ENCODE measurements at regions not wholly inside any gene's neighbourhood (a gene's known extent, or its start where the extent isn't known, plus 50 kb on each side); places are given as distances from the start of the nearest gene placed in this dataset.

DNA sequence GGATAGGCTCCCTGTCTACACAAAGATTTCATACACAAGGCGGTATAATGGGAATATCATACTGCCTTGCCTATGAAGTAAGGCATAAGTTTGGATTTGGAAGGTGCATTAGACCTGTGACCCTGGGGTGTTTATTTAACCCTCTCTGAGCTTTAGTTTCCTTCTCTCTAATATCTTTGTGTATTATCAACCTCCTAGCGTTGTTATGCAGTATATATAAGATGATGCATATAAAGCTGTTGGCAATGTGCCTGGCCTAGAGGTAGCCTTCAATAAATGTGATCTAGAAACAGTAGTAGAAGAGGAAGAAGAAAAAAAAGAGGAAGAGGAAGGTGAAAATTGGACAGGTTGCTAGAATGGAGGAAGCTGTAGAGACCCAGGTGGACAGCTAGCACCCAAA lies 311.6 kb upstream of the CLINT1 start:
- no peak overlapping the region for H3K4me2 ChIP-seq (ENCODE audit: insufficient read depth, low read length)
- no peaks in the 10 kb centered on the region for H3K9me3 ChIP-seq (ENCODE audit: insufficient read depth, low read length, severe bottlenecking)
- TF ChIP-seq, protein P1, sequence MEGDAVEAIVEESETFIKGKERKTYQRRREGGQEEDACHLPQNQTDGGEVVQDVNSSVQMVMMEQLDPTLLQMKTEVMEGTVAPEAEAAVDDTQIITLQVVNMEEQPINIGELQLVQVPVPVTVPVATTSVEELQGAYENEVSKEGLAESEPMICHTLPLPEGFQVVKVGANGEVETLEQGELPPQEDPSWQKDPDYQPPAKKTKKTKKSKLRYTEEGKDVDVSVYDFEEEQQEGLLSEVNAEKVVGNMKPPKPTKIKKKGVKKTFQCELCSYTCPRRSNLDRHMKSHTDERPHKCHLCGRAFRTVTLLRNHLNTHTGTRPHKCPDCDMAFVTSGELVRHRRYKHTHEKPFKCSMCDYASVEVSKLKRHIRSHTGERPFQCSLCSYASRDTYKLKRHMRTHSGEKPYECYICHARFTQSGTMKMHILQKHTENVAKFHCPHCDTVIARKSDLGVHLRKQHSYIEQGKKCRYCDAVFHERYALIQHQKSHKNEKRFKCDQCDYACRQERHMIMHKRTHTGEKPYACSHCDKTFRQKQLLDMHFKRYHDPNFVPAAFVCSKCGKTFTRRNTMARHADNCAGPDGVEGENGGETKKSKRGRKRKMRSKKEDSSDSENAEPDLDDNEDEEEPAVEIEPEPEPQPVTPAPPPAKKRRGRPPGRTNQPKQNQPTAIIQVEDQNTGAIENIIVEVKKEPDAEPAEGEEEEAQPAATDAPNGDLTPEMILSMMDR (IDR thresholded peaks at IDR 0.05; ENCODE audit: borderline replicate concordance, extremely low read depth, low read length, poor library complexity, severe bottlenecking): no peak
- TF ChIP-seq EZH2 (IDR thresholded peaks at IDR 0.05; ENCODE audit: borderline replicate concordance, low read depth, low read length, severe bottlenecking): no peak
- no peaks in the 10 kb centered on the region for H4K20me1 ChIP-seq (ENCODE audit: insufficient read depth, low read length)
- no peak overlapping the region for H3K4me3 ChIP-seq (ENCODE audit: low read depth in 1 of 2, low read length in 2 of 2)
- no peaks in the 10 kb centered on the region for H3K27me3 ChIP-seq (ENCODE audit: insufficient read depth, low read length, poor library complexity)
- no peaks in the 10 kb centered on the region for H3K79me2 ChIP-seq (ENCODE audit: insufficient read depth, low read length)
- no peak for DNase-seq
- H3K9ac ChIP-seq (ENCODE audit: low read depth, low read length): no peak overlapping the region
- no peak for ATAC-seq (ENCODE audit: insufficient read depth, low read depth)
- H3K27ac ChIP-seq (ENCODE audit: low read length): no peak overlapping the region
- H2AFZ ChIP-seq (ENCODE audit: low read depth, low read length): no peak overlapping the region
- peaks cover 17% of the 10 kb centered on the region for H3K4me1 ChIP-seq (ENCODE audit: insufficient read depth, low read length)
- H3K36me3 ChIP-seq (ENCODE audit: insufficient read depth, low read length): no peaks in the 10 kb centered on the region

DNA sequence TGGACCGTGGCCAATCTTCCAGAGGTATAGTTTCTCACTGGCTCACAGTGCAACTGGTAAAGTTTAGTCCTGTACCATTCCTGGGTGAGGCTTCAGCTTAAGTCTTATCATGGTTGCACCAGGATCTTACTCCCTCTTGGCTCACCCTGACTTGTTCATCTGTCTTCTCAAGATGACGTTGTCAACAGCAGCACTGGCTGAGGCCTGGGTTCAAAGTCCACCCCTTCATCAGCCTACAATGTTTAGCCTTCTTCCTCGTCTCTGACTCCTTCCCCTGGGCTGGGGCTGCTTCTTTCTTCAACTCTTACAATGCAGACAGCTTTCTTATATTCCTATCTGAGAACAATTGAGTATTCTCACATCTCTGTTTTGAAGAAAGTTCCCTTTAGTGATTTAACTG lies 311.1 kb upstream of the CLINT1 start:
- Histone ChIP-seq H3K9me3 (ENCODE audit: insufficient read depth, low read length, severe bottlenecking) (no peaks in the 10 kb centered on the region), H3K27me3 (ENCODE audit: insufficient read depth, low read length, poor library complexity) (no peaks in the 10 kb centered on the region), H4K20me1 (ENCODE audit: insufficient read depth, low read length) (no peaks in the 10 kb centered on the region), H3K4me1 (ENCODE audit: insufficient read depth, low read length) (peaks cover 13% of the 10 kb centered on the region), H3K79me2 (ENCODE audit: insufficient read depth, low read length) (no peaks in the 10 kb centered on the region), H3K4me3 (ENCODE audit: low read depth in 1 of 2, low read length in 2 of 2) (no peak overlapping the region), H3K27ac (ENCODE audit: low read length) (no peak overlapping the region), H3K36me3 (ENCODE audit: insufficient read depth, low read length) (no peaks in the 10 kb centered on the region), H3K9ac (ENCODE audit: low read depth, low read length) (no peak overlapping the region), H3K4me2 (ENCODE audit: insufficient read depth, low read length) (no peak overlapping the region), H2AFZ (ENCODE audit: low read depth, low read length) (no peak overlapping the region)
- ATAC-seq (ENCODE audit: insufficient read depth, low read depth) (no peak), DNase-seq (no peak)
- no peak for TF ChIP-seq EZH2 (IDR thresholded peaks at IDR 0.05; ENCODE audit: borderline replicate concordance, low read depth, low read length, severe bottlenecking)
- TF ChIP-seq, protein P1 (IDR thresholded peaks at IDR 0.05; ENCODE audit: borderline replicate concordance, extremely low read depth, low read length, poor library complexity, severe bottlenecking): no peak

DNA sequence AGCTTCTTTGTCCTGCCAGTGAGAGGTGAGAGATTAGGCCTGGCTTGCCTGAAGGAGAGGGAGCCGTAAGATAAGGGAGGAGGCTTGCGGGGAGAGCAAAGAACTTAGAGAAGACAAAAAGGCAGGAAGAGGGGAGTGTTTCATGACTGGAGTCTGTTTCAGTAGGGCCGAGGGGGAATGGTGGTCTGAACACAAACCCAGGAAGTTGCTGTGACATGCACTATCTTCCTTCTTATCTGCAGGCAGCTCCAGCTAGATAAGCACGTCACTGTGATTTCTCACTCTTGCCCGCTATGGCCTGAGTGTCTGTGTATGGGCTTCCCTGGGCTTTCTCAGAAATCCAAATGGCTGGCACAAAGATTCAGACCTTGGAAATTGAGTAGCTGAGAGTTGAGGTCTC lies 307.5 kb upstream of the CLINT1 start:
- Histone ChIP-seq H3K4me2 (ENCODE audit: insufficient read depth, low read length) (no peak overlapping the region), H4K20me1 (ENCODE audit: insufficient read depth, low read length) (no peaks in the 10 kb centered on the region), H3K27ac (ENCODE audit: low read length) (no peak overlapping the region; the same call in 1 of the 2 replicates), H2AFZ (ENCODE audit: low read depth, low read length) (peak overlapping the region; percentile 48), H3K36me3 (ENCODE audit: insufficient read depth, low read length) (no peaks in the 10 kb centered on the region), H3K4me3 (ENCODE audit: low read depth in 1 of 2, low read length in 2 of 2) (no peak overlapping the region), H3K9ac (ENCODE audit: low read depth, low read length) (no peak overlapping the region), H3K4me1 (ENCODE audit: insufficient read depth, low read length) (peaks cover 8% of the 10 kb centered on the region), H3K9me3 (ENCODE audit: insufficient read depth, low read length, severe bottlenecking) (no peaks in the 10 kb centered on the region), H3K79me2 (ENCODE audit: insufficient read depth, low read length) (no peaks in the 10 kb centered on the region), H3K27me3 (ENCODE audit: insufficient read depth, low read length, poor library complexity) (no peaks in the 10 kb centered on the region)
- ATAC-seq (ENCODE audit: insufficient read depth, low read depth): no peak; the same call in 2 of the 3 replicates
- no peak for DNase-seq
- TF ChIP-seq, protein P1 (IDR thresholded peaks at IDR 0.05; ENCODE audit: borderline replicate concordance, extremely low read depth, low read length, poor library complexity, severe bottlenecking): no peak

DNA sequence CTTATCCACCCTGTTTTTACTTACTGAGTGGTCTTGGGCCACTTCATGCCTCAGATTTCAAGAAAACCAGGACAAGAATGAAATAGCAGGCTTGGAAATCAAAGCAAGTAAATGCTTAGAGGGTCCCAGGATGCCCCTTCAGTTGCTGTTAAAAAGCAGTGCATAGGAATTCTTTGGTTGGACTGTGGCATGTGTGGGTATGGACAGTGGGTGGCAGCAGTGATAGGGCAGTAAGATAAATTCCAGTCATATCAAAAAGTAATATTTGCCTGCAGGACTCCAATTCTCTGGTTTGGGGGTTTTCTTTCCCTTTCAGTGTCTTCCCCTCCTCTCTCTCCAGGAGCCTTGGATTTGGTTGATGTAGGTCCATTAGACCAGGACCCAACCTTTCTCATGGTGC lies 306.7 kb upstream of the CLINT1 start:
- no peak for ATAC-seq (ENCODE audit: insufficient read depth, low read depth)
- Histone ChIP-seq H3K4me2 (ENCODE audit: insufficient read depth, low read length) (no peak overlapping the region), H3K27me3 (ENCODE audit: insufficient read depth, low read length, poor library complexity) (no peaks in the 10 kb centered on the region), H3K4me1 (ENCODE audit: insufficient read depth, low read length) (peaks cover 8% of the 10 kb centered on the region), H4K20me1 (ENCODE audit: insufficient read depth, low read length) (no peaks in the 10 kb centered on the region), H3K79me2 (ENCODE audit: insufficient read depth, low read length) (no peaks in the 10 kb centered on the region), H3K9me3 (ENCODE audit: insufficient read depth, low read length, severe bottlenecking) (no peaks in the 10 kb centered on the region), H3K9ac (ENCODE audit: low read depth, low read length) (no peak overlapping the region), H3K27ac (ENCODE audit: low read length) (no peak overlapping the region), H2AFZ (ENCODE audit: low read depth, low read length) (0 out of 2 replicates have a peak overlapping the region, but pooled peaks have one; percentile 48), H3K4me3 (ENCODE audit: low read depth in 1 of 2, low read length in 2 of 2) (no peak overlapping the region), H3K36me3 (ENCODE audit: insufficient read depth, low read length) (no peaks in the 10 kb centered on the region)
- TF ChIP-seq, protein P1 (IDR thresholded peaks at IDR 0.05; ENCODE audit: borderline replicate concordance, extremely low read depth, low read length, poor library complexity, severe bottlenecking): peak; percentile 39
- TF ChIP-seq EZH2 (IDR thresholded peaks at IDR 0.05; ENCODE audit: borderline replicate concordance, low read depth, low read length, severe bottlenecking): no peak
- no peak for DNase-seq
